HEK293 (cell line): ENCODE measurements at regions not wholly inside any gene's neighbourhood (a gene's known extent, or its start where the extent isn't known, plus 50 kb on each side); places are given as distances from the start of the nearest gene placed in this dataset.

Experiments
- BCL11A ChIP-seq: fragments of 450-650 bp; formaldehyde crosslinking; IDR thresholded peaks from 2 replicates; pipeline ENCODE4 v1.5.1; 2016; ENCODE audit warnings: low read depth, missing biosample characterization, missing genetic modification characterization
- ZNF292 ChIP-seq: fragments of 450-650 bp; formaldehyde crosslinking; IDR thresholded peaks from 2 replicates; pipeline ENCODE4 v1.5.1; 2016; ENCODE audit warnings: low read depth, missing biosample characterization, missing genetic modification characterization, borderline replicate concordance
- ZNF501 ChIP-seq: fragments of 450-650 bp; formaldehyde crosslinking; IDR thresholded peaks from 2 replicates; pipeline ENCODE4 v1.5.1; 2016; ENCODE audit warnings: missing biosample characterization, missing genetic modification characterization
- ZNF660 ChIP-seq: fragments of 450-650 bp; IDR thresholded peaks from 2 replicates; pipeline ENCODE4 v1.5.1; 2018; ENCODE audit warnings: missing biosample characterization, mild to moderate bottlenecking, missing genetic modification characterization
- ZNF677 ChIP-seq: fragments of 450-650 bp; IDR thresholded peaks from 2 replicates; pipeline ENCODE4 v1.5.0; 2018; ENCODE audit warnings: missing biosample characterization, mild to moderate bottlenecking, missing genetic modification characterization, moderate library complexity
- TF ChIP-seq, protein P1 (sequence below): fragments of 450-650 bp; formaldehyde crosslinking; IDR thresholded peaks from 2 replicates; pipeline ENCODE4 v1.5.1; 2016; ENCODE audit warnings: missing biosample characterization, missing genetic modification characterization

- TF ChIP-seq ZNF501 (tag by site-specific recombination) (no peak), ZNF292 (no peak), BCL11A (no peak), ZNF660 (no peak), ZNF677 (tag by site-specific recombination) (no peak)
- TF ChIP-seq, protein P1, sequence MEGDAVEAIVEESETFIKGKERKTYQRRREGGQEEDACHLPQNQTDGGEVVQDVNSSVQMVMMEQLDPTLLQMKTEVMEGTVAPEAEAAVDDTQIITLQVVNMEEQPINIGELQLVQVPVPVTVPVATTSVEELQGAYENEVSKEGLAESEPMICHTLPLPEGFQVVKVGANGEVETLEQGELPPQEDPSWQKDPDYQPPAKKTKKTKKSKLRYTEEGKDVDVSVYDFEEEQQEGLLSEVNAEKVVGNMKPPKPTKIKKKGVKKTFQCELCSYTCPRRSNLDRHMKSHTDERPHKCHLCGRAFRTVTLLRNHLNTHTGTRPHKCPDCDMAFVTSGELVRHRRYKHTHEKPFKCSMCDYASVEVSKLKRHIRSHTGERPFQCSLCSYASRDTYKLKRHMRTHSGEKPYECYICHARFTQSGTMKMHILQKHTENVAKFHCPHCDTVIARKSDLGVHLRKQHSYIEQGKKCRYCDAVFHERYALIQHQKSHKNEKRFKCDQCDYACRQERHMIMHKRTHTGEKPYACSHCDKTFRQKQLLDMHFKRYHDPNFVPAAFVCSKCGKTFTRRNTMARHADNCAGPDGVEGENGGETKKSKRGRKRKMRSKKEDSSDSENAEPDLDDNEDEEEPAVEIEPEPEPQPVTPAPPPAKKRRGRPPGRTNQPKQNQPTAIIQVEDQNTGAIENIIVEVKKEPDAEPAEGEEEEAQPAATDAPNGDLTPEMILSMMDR = no peak
Observed at GRCh38 chr18:21180588-21180987, 61.4 kb upstream of the GREB1L start.
